ENCODE measurements at regions not wholly inside any gene's neighbourhood (a gene's known extent, or its start where the extent isn't known, plus 50 kb on each side); places are given as distances from the start of the nearest gene placed in this dataset.

DNA sequence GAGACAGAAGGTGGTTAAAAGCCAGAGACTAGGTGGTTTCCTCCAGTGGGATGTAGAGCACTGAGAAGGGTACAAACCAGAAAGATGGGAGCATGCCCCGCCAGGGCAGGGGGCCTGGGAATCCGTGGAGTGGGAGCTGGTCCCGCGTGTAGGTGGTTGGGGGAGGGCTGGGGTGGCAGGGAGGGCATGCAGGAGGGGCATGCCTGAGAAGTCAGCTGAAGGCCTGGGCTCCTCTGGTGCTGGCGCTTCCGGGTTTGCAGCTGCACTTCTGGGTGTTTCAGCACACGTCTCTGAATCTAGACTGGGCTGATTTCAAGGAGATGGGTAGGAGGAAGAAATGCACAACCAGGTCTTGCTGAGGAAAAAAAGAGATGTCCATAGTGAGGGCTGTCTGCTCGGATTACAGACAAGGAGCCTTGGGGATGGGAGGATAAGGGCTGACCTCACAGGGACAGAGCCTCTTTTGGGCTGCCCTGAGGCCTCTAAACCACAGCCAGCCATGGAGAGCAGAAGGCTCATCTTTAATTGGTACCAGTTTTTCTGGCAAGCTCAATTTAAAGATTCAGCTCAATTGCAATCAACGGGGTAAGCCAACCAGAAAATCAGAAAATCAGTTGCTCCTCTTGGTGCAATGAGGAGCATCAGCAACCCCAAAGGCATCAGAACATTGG is 151.9 kb downstream of the FAM43A start:
- no peaks in the 10 kb centered on the region for H3K36me3 ChIP-seq (ENCODE audit: control insufficient read depth, low read length)
- H3K4me1 ChIP-seq (ENCODE audit: control insufficient read depth, low read length): no peaks in the 10 kb centered on the region
- 0 out of 2 replicates have a peak, but pooled peaks cover 3% of the 10 kb centered on the region for H3K27me3 ChIP-seq (ENCODE audit: control insufficient read depth, low read length)
- no peak overlapping the region for H3K27ac ChIP-seq (ENCODE audit: low read depth, low read length)
- no peaks in the 10 kb centered on the region for H3K9me2 ChIP-seq (replicated peaks; ENCODE audit: control insufficient read depth, low read length)
- TF ChIP-seq EZH2phosphoT487 (IDR thresholded peaks at IDR 0.05; ENCODE audit: borderline replicate concordance, low read length): no peak
- TF ChIP-seq, protein P1, sequence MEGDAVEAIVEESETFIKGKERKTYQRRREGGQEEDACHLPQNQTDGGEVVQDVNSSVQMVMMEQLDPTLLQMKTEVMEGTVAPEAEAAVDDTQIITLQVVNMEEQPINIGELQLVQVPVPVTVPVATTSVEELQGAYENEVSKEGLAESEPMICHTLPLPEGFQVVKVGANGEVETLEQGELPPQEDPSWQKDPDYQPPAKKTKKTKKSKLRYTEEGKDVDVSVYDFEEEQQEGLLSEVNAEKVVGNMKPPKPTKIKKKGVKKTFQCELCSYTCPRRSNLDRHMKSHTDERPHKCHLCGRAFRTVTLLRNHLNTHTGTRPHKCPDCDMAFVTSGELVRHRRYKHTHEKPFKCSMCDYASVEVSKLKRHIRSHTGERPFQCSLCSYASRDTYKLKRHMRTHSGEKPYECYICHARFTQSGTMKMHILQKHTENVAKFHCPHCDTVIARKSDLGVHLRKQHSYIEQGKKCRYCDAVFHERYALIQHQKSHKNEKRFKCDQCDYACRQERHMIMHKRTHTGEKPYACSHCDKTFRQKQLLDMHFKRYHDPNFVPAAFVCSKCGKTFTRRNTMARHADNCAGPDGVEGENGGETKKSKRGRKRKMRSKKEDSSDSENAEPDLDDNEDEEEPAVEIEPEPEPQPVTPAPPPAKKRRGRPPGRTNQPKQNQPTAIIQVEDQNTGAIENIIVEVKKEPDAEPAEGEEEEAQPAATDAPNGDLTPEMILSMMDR (IDR thresholded peaks at IDR 0.05; ENCODE audit: low read depth, low read length, poor library complexity, severe bottlenecking): no peak
- no peaks in the 10 kb centered on the region for H3F3A ChIP-seq (ENCODE audit: control insufficient read depth, insufficient read depth)
- no peak overlapping the region for H3K4me3 ChIP-seq (ENCODE audit: low read length)
- no peak overlapping the region for H3K4me2 ChIP-seq (ENCODE audit: low read length)
- H4K20me1 ChIP-seq (ENCODE audit: control insufficient read depth, insufficient read depth, low read depth, low read length): no peaks in the 10 kb centered on the region
- H3K79me2 ChIP-seq (ENCODE audit: control insufficient read depth, low read length): no peaks in the 10 kb centered on the region
- H3K9me3 ChIP-seq (ENCODE audit: control insufficient read depth, insufficient read depth, low read length): 0 out of 2 replicates have a peak, but pooled peaks cover 3% of the 10 kb centered on the region

DNA sequence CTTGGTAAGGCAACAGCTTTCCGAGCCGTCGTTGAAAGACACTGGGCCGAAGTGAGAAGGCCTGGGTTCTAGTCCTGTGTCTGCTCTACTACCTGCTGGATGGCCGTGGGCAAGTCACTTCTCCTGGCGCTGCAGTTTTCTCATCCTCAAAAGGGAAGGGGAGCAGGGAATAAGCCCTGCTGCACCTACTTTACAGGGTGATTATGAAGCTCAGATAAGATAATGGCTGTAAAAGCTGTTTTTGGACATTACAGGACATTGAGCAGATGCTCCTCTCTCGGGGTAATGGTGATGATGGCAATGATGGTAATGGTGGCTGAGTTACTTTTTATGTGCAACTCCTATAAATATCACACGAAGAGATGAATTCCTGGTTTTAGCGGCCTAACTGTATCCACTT is 152.6 kb downstream of the FAM43A start:
- no peak overlapping the region for H3K4me2 ChIP-seq (ENCODE audit: low read length)
- H3K79me2 ChIP-seq (ENCODE audit: control insufficient read depth, low read length): no peaks in the 10 kb centered on the region
- H3K4me1 ChIP-seq (ENCODE audit: control insufficient read depth, low read length): no peaks in the 10 kb centered on the region
- no peak overlapping the region for H3K4me3 ChIP-seq (ENCODE audit: low read length)
- H3K9me3 ChIP-seq (ENCODE audit: control insufficient read depth, insufficient read depth, low read length): 0 out of 2 replicates have a peak, but pooled peaks cover 3% of the 10 kb centered on the region
- no peak overlapping the region for H3K27ac ChIP-seq (ENCODE audit: low read depth, low read length)
- no peaks in the 10 kb centered on the region for H3K9me2 ChIP-seq (replicated peaks; ENCODE audit: control insufficient read depth, low read length)
- TF ChIP-seq EZH2phosphoT487 (IDR thresholded peaks at IDR 0.05; ENCODE audit: borderline replicate concordance, low read length): no peak
- TF ChIP-seq, protein P1 (IDR thresholded peaks at IDR 0.05; ENCODE audit: low read depth, low read length, poor library complexity, severe bottlenecking): no peak
- 0 out of 2 replicates have a peak, but pooled peaks cover 3% of the 10 kb centered on the region for H3K27me3 ChIP-seq (ENCODE audit: control insufficient read depth, low read length)
- H3K36me3 ChIP-seq (ENCODE audit: control insufficient read depth, low read length): no peaks in the 10 kb centered on the region
- no peaks in the 10 kb centered on the region for H3F3A ChIP-seq (ENCODE audit: control insufficient read depth, insufficient read depth)
- no peaks in the 10 kb centered on the region for H4K20me1 ChIP-seq (ENCODE audit: control insufficient read depth, insufficient read depth, low read depth, low read length)

DNA sequence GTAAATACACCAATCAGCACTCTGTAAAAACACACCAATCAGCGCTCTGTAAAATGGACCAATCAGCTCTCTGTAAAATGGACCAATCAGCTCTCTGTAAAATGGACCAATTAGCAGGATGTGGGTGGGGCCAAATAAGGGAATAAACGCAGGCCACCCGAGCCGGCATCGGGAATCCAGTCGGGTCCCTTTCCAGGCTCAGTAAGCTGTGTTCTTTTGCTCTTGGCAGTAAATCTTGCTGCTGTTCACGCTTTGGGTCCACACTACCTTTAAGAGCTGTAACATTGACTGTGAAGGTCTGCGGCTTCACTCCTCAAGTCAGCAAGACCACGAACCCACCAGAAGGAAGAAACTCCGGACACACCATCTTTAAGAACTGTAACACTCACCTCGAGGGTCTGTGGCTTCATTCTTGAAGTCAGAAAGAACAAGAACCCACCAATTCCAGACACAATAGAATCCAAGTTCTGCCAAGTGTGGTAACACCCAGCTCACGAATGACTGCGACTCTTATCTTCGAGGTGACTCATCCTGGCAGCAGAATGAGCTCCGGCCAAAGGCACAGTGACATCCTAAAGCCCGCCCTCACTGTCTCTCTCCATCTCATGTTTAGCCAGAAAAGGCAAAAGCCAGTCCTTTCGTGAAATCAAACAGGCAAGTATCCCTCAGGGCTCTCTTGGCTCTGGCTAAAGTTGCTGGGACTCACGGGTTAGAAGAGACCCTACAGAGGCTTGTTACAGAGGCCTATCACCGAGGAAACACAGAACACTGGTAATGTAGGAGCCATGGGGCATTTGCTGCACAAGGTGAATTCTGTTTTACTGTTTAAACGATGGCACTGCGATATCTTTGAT is 155.2 kb downstream of the FAM43A start:
- H3K9me3 ChIP-seq (ENCODE audit: control insufficient read depth, insufficient read depth, low read length): 0 out of 2 replicates have a peak, but pooled peaks cover 3% of the 10 kb centered on the region
- H4K20me1 ChIP-seq (ENCODE audit: control insufficient read depth, insufficient read depth, low read depth, low read length): no peaks in the 10 kb centered on the region
- H3K4me1 ChIP-seq (ENCODE audit: control insufficient read depth, low read length): no peaks in the 10 kb centered on the region
- no peaks in the 10 kb centered on the region for H3K79me2 ChIP-seq (ENCODE audit: control insufficient read depth, low read length)
- no peak overlapping the region for H3K4me2 ChIP-seq (ENCODE audit: low read length)
- no peaks in the 10 kb centered on the region for H3K36me3 ChIP-seq (ENCODE audit: control insufficient read depth, low read length)
- H3K9me2 ChIP-seq (replicated peaks; ENCODE audit: control insufficient read depth, low read length): no peaks in the 10 kb centered on the region
- TF ChIP-seq, protein P1 (IDR thresholded peaks at IDR 0.05; ENCODE audit: low read depth, low read length, poor library complexity, severe bottlenecking): no peak
- no peak for TF ChIP-seq EZH2phosphoT487 (IDR thresholded peaks at IDR 0.05; ENCODE audit: borderline replicate concordance, low read length)
- H3K27me3 ChIP-seq (ENCODE audit: control insufficient read depth, low read length): 0 out of 2 replicates have a peak, but pooled peaks cover 3% of the 10 kb centered on the region
- no peak overlapping the region for H3K27ac ChIP-seq (ENCODE audit: low read depth, low read length)
- no peak overlapping the region for H3K4me3 ChIP-seq (ENCODE audit: low read length)
- no peaks in the 10 kb centered on the region for H3F3A ChIP-seq (ENCODE audit: control insufficient read depth, insufficient read depth)

All from DOHH2 (cell line).